ENCODE measurements at regions not wholly inside any gene's neighbourhood (a gene's known extent, or its start where the extent isn't known, plus 50 kb on each side); places are given as distances from the start of the nearest gene placed in this dataset.

GRCh38 chr6:44676826-44677433, 289.4 kb downstream of the CDC5L start:
- DNase-seq (ENCODE audit: unreplicated experiment) = no peak
- no peak for TF ChIP-seq CTCF (IDR thresholded peaks at IDR 0.05; ENCODE audit: unreplicated experiment)
- ChIA-PET POLR2A (no interaction called here), CTCF (interaction anchor here (0.7 kb wide), 1 partner anchor 1246 kb away, joined by 3 read pairs; no protein-coding TSS in a partner anchor)
- Mint-ChIP-seq H3K27me3 (ENCODE audit: insufficient read depth, unreplicated experiment) (no peaks in the 10 kb centered on the region), H3K27ac (ENCODE audit: low read depth, unreplicated experiment) (no peak overlapping the region), H3K9me3 (ENCODE audit: unreplicated experiment) (no peaks in the 10 kb centered on the region), H3K4me1 (ENCODE audit: insufficient read depth, unreplicated experiment) (peaks cover 18% of the 10 kb centered on the region), H3K36me3 (ENCODE audit: insufficient read depth, unreplicated experiment) (peaks cover 4% of the 10 kb centered on the region), H3K4me3 (ENCODE audit: unreplicated experiment) (no peak overlapping the region)
- intact Hi-C loops (cut with micrococcal nuclease) = no loop called here
- no TSS peak for BruUV-seq (replicated peaks)

GRCh38 chr6:44678252-44678935, 290.9 kb downstream of the CDC5L start:
- H3K27me3 Mint-ChIP-seq (ENCODE audit: insufficient read depth, unreplicated experiment) = no peaks in the 10 kb centered on the region
- POLR2A ChIA-PET = no interaction called here
- BruUV-seq (replicated peaks) = no TSS peak

GRCh38 chr6:44679438-44680201, 292.1 kb downstream of the CDC5L start:
- DNase-seq (ENCODE audit: unreplicated experiment) = no peak
- ChIA-PET POLR2A (no interaction called here), CTCF (interaction anchor here (0.7 kb wide), 1 partner anchor 1062 kb away, joined by 3 read pairs; no protein-coding TSS in a partner anchor)
- no peaks in the 10 kb centered on the region for H3K9me3 Mint-ChIP-seq (ENCODE audit: unreplicated experiment)
- intact Hi-C loops (cut with micrococcal nuclease) = no loop called here
- H3K4me1 Mint-ChIP-seq (ENCODE audit: insufficient read depth, unreplicated experiment) = peaks cover 5% of the 10 kb centered on the region
- H3K36me3 Mint-ChIP-seq (ENCODE audit: insufficient read depth, unreplicated experiment) = no peaks in the 10 kb centered on the region
- H3K4me3 Mint-ChIP-seq (ENCODE audit: unreplicated experiment) = no peak overlapping the region
- no peak for TF ChIP-seq CTCF (IDR thresholded peaks at IDR 0.05; ENCODE audit: unreplicated experiment)
- no TSS peak for BruUV-seq (replicated peaks)
- H3K27me3 Mint-ChIP-seq (ENCODE audit: insufficient read depth, unreplicated experiment) = no peaks in the 10 kb centered on the region
- no peak overlapping the region for H3K27ac Mint-ChIP-seq (ENCODE audit: low read depth, unreplicated experiment)

More at GRCh38 chr6:44678252-44678935, 290.9 kb downstream of the CDC5L start:
- H3K27ac Mint-ChIP-seq (ENCODE audit: low read depth, unreplicated experiment) = no peak overlapping the region
- no peak for DNase-seq (ENCODE audit: unreplicated experiment)
- CTCF ChIA-PET = interaction anchor here (0.5 kb wide), 1 partner anchor 743 kb away, joined by 5 read pairs; no protein-coding TSS in a partner anchor
- intact Hi-C loops (cut with micrococcal nuclease) = no loop called here
- H3K4me3 Mint-ChIP-seq (ENCODE audit: unreplicated experiment) = no peak overlapping the region
- H3K9me3 Mint-ChIP-seq (ENCODE audit: unreplicated experiment) = no peaks in the 10 kb centered on the region
- peaks cover 4% of the 10 kb centered on the region for H3K36me3 Mint-ChIP-seq (ENCODE audit: insufficient read depth, unreplicated experiment)
- H3K4me1 Mint-ChIP-seq (ENCODE audit: insufficient read depth, unreplicated experiment) = peaks cover 12% of the 10 kb centered on the region
- no peak for TF ChIP-seq CTCF (IDR thresholded peaks at IDR 0.05; ENCODE audit: unreplicated experiment)

GRCh38 chr6:44680202-44680720, 292.8 kb downstream of the CDC5L start:
- no peak for TF ChIP-seq CTCF (IDR thresholded peaks at IDR 0.05; ENCODE audit: unreplicated experiment)
- ChIA-PET CTCF (interaction anchor here (0.6 kb wide), 1 partner anchor 1035 kb away, joined by 3 read pairs; no protein-coding TSS in a partner anchor), POLR2A (no interaction called here)
- no TSS peak for BruUV-seq (replicated peaks)
- H3K4me1 Mint-ChIP-seq (ENCODE audit: insufficient read depth, unreplicated experiment) = peaks cover 11% of the 10 kb centered on the region
- DNase-seq (ENCODE audit: unreplicated experiment) = no peak
- intact Hi-C loops (cut with micrococcal nuclease) = no loop called here
- no peak overlapping the region for H3K27ac Mint-ChIP-seq (ENCODE audit: low read depth, unreplicated experiment)
- H3K36me3 Mint-ChIP-seq (ENCODE audit: insufficient read depth, unreplicated experiment) = no peaks in the 10 kb centered on the region
- H3K4me3 Mint-ChIP-seq (ENCODE audit: unreplicated experiment) = no peak overlapping the region
- no peaks in the 10 kb centered on the region for H3K9me3 Mint-ChIP-seq (ENCODE audit: unreplicated experiment)
- H3K27me3 Mint-ChIP-seq (ENCODE audit: insufficient read depth, unreplicated experiment) = no peaks in the 10 kb centered on the region

Measured in MCF 10A (cell line).